Myocyte (in vitro differentiated cells): ENCODE measurements at regions not wholly inside any gene's neighbourhood (a gene's known extent, or its start where the extent isn't known, plus 50 kb on each side); places are given as distances from the start of the nearest gene placed in this dataset.
"Not testable (repeated sequence)": the region's sequence is repeated elsewhere in the genome, so short reads cannot be mapped to it uniquely, and the experiment has no call there.

Experiments
- DNase-seq: peaks from one replicate; pipeline ENCODE4 v3.0.0-alpha.2; 2012; ENCODE audit warnings: low read depth

DNA sequence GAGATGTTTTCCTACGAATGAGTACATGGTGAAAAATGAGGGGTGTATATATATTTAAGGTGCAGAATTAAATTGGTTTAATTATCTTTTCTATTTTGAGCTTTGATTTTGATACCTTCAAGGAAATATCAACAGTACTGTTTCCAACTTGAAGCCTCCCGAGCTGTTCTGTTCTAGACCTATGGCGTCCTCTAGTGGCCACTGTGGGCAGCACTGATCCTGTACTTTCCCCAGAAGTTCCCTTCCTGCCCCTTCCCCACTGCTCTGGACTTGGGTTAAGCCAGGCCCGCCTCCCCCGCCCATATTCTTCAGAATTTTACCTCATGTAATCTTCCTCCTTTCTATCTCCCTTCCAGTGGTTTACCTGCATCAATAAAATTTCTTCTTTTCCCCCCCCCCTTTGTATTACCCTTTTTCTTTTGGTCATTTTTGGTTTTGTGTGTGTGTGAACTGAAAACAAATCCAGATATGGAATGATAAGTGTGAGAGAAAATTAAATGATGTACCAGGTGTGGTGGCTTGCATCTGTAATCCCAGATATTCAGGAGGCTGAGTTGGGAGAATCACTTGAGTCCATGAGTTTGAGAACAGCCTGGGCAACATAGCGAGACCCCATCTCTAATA is 1643.5 kb downstream of the TP53TG3F start:
- no peak for DNase-seq

DNA sequence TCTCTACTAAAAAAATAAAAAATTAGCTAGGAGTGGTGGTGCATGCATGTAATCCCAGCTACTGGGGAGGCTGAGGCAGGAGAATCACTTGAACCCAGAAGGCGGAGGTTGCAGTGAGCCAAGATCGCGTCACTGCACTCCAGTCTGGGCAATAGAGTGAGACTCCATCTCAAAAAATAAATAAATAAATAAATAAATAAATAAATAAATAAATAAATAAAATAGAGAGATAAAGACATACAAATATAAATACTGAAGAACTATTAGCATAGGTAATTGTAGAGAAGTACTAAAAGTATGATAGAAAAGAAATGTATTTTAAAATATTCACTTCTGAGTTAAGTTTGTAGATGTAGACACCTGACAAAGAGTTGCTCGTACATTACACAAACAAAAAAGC is 1652.4 kb downstream of the TP53TG3F start:
- DNase-seq = not testable (repeated sequence)

DNA sequence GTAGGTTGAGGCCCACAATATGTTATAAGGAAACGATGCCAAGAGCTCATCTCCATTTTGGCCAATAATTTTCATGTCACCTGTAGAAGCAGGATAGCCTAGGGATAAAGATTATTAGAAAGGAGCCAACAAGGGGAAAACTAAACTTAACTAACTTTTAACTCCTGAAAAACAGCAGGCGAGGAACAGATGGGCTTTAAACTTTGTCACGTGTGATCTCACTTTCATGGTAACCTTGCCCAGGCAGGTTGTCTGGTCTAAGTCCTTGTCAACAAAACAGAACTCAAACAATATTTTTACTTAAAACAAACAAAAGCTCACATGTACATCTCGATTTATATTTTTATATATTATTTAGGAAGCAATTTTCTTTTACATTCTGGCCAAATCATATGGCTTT is 1672.0 kb downstream of the TP53TG3F start:
- no peak for DNase-seq

DNA sequence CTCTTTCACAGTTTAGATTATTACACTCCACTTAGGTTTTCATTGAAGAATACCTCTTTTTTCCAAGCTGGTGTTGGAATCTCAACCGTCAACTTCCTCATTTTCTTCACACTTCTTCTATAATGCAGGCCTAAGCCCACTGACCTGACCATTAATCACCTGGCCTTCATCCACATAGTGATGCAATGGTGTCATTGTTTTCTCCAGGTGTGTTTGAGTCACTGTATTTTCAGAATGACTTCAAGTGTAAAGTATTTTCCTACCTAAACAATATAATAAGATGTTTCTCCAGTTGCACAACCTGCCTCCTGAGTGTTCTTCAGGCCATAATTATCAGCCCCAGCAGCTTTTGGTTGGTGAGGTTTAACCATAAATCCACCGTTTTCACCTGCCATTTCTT is 1675.1 kb downstream of the TP53TG3F start:
- no peak for DNase-seq

DNA sequence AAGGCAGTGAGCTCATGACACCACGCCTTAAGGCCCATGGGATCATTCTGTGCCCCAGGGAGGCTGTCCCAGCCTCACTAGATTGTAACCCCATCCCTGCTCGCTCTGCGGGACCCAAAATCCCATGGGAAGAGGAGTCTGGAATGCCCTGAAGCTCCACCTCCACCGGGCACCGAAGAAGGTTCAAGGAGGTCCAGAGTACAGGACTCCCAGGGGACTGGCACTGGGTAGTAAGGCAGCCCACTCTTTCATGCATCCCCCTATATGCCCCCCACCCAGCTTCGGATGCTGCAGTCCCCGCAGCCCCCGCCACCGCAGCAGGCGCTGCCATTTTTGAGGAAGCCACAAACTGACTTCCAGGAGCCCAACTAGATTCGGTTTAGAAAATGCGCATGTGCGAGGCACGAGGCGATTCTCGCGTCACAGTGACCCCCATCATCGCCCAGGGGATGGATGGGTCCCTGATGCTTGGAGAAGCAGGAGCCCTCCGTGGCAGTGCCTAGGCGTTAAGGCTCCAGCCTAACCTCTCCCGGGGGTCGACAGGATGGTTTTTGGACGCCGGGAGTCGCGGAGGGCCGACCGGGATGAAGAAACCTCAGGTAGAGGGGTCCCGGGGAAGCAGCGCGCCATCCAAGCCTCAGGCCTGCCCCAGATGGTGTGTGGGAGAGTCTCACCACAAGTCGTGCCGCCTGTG is 1681.0 kb downstream of the TP53TG3F start:
- no peak for DNase-seq

DNA sequence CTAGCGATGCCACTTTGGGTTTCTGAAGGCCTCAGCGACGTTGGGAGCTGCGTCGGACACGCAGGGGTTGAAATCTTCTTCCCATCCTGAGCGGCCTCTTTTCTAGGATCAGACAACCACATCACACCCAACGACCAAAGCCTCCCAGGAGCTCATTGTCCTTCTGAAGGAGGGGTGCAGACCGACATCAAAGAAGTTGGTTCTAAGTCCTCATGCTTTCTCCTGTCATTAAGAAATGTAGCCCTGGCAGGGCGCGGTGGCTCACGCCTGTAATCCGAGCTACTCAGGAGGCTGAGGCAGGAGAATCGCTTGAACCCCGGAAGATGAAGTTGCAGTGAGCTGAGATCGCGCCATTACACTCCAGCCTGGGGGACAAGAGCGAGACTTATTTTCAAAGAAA is 1681.9 kb downstream of the TP53TG3F start:
- DNase-seq = no peak

DNA sequence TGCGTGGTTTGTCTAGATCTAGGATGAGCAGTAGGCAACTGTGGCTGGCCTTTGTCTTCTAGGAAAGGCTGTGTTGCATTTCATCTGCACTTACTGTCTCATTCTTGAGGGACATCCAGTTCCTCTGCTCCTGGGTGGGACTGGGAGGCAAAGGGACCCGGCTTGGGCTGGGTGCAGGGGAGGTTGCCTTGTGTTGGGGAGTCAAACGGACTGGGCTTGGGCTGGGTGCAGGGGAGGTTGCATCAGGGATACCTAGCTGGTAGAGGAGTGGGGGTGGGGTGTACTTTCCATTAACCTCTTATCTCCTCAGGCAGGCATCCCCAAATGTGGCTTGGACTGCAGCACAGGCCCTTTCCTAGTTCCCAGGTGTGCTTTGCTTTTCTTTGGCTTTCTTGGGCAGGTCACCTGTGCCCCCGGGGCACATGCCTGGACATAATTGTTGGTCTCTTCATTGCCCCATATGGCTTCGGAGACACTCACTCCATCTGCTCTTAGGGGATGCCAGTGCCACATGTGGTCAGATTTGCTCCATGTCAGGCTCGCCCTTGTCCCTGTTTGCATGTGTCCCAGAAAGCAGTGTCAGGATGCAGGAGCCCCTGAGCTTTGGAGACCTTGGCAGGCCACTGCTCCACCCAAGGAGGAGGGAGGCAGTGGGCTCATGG is 1682.9 kb downstream of the TP53TG3F start:
- DNase-seq = no peak

DNA sequence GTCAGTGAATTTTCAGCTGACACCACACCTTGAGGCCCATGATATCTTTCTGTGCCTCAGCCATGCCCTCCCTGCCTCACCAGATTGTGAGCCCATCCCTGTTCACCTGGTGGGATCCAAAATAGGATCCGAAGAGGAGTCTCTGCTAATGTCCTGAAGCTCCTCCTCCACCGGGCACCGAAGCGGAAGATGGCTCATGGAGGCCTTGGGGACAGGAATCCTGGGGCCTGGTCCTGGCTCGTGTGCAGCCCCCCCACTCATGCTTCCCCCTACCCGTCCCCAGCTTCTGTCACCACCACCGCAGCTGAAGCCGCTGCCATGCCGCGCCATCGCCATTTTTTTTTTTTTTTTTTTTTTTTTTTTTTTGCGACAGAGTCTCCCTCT is 1683.4 kb downstream of the TP53TG3F start:
- DNase-seq = no peak

DNA sequence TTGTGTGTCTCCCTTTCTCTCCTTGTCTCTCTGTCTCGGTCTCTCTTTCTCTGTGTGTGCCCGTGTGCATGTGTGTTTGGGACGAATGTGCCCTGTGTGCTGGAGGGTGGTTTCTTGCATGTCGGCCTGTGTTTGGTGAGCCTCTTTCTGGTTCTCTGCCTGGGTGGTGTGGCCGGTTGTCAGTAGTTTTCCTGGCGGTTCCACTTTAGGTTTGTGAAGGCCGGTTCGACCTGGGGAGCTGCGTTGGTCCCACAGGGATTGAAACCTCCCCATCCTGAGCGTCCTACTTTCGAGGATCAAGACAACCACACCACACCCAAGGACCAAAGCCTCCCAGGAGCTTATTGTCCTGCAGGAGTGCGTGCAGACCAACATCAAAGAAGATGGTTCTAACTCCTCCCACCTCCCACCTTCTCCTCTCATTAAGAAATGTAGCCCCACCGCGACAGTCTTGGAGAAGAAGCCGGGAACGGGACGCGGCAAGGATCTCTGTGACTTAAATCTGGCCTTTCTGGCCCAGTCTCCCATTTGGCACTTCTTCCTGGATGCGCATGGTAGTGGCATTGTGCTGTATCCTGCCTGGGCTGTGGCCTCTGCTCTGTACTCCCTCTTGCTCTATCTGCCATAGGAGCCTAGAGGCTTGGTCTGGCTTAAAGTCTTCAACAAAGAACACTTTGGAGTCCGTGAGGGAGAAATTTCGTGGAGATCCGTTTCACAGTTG is 1685.0 kb downstream of the TP53TG3F start:
- DNase-seq = no peak

DNA sequence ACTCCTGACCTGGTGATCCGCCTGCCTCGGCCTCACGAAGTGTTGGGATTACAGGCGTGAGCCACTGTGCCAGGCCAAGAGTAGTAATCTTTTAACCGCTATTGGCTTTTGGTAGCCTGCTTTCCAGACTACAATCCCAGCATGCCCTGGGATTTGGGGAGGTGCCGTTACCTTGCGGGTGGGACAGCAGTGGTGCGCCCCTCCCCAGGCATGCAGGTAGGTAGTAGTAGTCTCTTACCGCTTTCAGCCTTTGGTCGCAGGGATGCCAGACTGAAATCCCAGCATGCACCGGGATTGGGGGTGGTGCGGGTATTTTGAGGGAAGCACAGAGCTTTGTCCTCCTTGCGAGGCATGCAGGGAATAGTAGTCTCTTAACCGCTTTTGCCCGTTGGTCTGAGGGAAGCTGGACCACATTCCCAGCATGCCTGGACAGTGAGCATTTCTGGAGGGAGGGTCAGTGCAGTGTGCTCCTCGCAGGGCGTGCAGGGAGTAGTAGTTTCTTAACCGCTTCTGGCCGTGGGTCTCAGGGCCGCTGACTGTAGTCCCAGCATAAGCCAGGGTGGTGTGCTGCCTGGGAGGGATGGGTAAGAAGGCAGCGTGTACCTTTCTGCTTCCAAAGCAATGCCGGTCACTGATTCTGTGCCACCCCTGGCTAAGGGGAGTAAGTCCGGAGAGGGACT is 1686.8 kb downstream of the TP53TG3F start:
- no peak for DNase-seq

DNA sequence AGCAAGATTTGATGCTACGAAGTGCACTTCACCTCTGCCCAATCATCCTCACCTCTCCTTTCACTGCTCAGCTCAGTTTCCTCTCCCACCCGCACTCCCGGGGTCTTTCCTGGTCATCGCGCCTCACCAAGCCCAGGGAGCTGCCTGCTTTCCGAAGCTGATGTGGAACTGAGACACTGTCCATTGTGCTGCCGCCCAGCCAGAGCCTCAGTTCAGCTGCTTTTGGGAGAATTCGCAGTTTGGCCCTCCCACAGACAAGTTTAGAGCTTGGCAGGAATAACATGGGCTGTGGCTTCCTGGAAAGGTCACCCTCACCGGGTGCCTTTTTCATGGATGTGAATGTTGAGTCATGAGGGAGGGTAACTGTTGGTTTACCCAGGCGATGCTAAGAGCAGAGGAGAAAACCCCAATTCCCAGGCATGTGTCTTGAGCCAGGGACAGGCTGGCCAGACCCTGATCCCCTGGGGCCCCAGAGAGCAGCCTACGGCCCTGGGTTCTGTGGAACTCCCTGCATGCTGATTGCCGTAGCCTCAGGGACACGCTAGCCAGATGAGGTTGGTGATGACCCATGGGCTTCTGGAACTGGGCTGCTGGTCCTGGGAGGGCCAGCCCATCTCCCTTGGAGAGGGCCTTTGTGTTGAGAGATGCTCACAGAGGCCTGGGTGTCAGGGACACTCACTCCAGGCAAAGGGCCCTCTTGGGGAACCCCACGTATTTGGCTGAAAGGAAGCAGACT is 1687.5 kb downstream of the TP53TG3F start:
- DNase-seq = no peak

DNA sequence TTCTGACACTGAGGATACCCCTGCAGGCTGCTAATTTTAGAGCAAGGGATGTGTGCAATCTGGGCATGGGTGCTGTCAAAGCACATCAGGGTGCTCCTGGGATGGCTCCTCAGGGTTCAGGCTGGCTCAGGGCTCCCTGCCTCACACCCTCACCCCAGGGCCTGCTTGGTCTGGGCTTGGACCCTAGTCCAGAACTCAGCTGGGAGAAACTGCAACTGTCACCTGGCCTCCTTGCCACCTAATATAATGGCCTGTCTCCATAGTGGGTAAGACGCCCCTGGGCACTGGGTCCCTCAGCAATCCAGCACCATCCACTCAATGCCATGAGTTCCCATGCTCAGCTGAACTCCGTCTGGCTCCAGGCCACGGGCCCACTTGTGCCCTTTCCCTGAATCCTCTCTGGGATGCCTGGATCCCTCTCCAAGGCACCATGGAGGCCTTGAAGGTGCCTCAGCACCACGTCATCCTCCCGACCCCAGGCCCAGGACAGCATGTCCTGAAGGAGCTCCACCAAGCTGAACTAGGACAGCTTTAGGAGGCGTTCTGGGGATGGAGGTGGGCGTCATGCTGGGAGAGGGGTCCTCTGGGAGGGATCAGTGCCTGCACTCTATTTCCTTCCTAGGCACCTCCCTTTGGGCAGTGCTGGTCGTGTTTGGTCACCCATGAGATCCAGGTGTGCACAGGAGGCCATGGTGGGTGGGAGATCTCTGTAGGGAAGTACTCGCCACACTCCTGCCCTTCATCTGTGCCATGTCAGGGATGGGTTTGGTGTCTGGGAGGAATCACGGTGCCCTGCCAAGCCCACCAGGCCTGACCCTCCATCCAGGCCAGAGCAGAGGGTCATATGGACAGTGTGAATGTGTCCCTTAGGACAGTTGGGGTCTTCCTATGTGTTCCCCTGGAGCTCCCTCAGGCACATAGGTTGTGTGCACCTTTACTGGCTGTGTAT is 1688.4 kb downstream of the TP53TG3F start:
- no peak for DNase-seq

DNA sequence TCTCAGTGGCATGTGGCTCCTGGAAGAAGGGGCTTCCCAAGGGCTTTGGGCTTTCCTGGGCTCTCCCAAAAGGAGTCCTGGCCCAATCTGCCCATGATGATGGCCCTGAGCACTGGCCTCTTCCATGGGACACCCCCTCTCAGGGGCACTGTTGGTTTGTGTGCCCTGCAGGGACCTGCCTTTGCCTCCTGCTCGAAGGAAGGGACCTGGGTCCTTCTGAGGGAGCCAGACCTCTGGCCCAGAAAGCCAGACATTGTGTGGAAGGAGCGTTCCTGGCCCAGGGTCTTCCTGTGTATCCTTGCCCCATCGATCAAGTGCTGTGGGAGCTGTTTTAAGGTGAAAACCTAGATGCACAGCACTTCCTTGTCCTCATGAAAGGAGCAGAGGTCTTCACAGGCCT is 1689.3 kb downstream of the TP53TG3F start:
- DNase-seq = no peak

DNA sequence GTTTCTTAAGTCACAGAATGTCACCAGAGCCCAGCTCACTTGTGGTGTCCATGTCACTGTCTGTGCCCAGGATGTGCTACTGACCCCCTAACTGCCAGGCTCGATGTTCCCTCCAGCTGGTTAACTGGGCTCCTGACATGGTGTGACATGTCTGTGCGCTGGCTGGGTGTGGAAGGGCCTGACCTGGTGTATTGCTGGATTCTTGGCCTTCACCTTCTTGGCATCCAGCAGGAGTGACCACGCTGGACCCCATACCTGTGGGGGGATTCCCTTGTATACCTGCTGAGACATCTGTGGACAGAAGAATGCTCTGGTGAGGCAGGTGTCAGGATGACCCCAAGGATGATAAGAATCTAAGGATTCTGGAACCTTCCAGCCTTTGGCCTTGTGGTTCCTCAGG is 1690.1 kb downstream of the TP53TG3F start:
- DNase-seq = no peak

DNA sequence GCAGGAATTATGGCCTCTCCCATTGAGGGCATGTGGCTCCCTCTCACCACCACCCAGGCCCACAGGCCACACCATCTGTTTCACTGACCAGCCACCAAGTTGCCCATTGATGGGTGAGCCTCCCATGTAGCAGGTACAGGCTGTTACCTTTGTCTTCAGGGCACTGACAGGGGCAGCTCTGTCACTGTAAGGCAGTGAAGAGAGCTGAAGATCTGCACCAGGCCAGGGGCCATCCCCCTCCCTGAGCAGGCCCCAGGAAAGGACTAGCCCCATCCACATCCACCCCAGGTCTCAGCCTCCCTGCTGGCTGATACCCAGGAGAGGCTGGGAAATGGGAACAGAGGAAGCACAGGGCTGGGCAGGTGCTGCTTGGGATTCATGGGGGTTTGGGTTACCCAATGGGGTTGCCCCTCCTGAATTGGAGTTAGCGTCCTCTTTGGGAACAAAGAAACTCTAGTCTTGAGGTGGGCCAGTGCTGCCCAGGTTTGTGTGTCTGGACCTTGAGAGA is 1691.4 kb downstream of the TP53TG3F start:
- no peak for DNase-seq

DNA sequence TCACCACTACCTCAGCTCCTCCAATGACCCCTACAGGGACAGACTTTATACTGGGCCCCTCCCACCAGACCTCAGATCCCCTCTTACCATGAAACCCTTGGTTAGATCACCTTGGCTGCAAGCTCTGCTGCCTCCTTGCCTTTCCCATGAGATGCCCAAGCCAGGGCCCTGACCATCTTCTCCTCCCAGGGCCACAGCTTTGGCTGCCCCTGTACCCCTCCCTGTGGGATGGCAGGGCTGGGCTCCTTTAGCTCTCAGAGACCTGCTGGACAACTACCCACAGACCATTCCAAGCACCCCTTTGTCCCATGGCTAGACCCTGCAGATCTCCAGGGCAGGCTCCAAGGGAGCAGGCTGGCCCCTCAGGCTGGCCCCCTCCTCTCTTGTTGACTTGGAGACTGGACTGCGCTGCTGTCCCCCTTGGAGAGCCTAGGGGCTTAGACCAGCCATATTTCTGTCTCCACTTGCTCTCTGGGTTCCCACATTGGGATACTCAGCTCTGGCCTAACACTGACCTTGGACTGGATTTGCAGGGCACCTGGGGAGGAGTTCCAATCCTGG is 1692.7 kb downstream of the TP53TG3F start:
- no peak for DNase-seq

DNA sequence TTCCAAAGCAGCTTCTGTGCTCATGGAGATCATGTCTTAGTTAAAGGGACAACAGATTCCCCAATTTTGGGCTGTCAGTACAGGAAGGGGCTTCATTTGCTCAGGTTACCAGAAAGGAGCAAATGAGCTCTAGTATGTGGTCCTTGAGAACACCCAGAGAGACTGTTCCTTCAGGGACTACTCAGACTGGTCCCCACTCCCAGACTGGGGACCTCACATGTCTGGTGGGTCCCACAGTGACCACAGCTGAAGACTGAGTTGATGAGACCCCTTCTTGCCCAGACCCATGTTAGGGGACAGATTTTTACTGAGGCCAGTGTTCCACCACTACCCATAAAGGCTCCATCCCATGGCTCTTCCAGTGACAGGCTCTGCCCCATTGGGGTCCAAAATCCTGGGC is 1695.2 kb downstream of the TP53TG3F start:
- DNase-seq = no peak

DNA sequence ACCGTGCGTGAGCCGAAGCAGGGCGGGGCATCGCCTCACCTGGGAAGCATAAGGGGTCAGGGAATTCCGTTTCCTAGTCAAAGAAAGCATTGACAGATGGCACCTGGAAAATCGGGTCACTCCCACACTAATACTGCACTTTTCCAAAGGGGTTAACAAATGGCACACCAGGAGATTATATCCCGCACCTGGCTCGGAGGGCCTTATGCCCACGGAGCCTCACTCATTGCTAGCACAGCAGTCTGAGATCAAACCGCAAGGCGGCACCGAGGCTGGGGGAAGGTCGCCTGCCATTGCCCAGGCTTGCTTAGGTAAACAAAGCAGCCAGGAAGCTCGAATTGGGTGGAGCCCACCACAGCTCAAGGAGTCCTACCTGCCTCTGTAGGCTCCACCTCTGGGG is 1698.1 kb downstream of the TP53TG3F start:
- not testable (repeated sequence) for DNase-seq

DNA sequence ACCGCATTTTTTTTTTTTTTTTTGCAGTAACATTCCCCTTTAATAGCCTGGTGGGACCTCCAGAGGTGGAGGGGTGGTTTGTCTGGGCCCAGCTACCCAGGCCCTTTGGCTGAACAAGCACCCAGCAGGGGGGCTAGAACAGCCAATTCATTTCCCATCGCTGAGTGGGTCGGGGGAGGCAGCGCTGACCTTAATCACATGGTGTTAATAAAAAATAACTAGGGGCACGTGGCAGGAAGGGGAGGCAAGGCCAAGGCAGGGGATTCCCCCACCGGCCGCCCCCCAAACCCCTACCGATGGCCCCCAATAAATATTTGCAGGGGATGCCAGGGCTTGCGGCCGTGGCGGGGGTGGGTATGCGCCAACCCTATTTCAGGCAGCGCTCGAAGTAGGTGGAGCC is 1709.9 kb downstream of the TP53TG3F start:
- DNase-seq = not testable (repeated sequence)
